Upper lobe of left lung (tissue), 4 donors: ENCODE measurements at regions not wholly inside any gene's neighbourhood (a gene's known extent, or its start where the extent isn't known, plus 50 kb on each side); places are given as distances from the start of the nearest gene placed in this dataset.

ENCODE experiments used
- POLR2A ChIP-seq, 4 donors: fragments of 450-650 bp; IDR thresholded peaks; one replicate each; pipeline ENCODE4 v1.5.1; 2016 to 2017; ENCODE audit warnings: antibody characterized with exemption in 4 of 4, mild to moderate bottlenecking in 2 of 4
- POLR2AphosphoS5 ChIP-seq, 2 donors: sonication (generic); formaldehyde crosslinking; IDR thresholded peaks; one replicate each; pipeline ENCODE4 v1.5.1; 2017; ENCODE audit warnings: antibody characterized with exemption in 2 of 2
- TF ChIP-seq, protein P1 (sequence below), 6 experiments: fragments of 450-650 bp in 4 of 6; fragments of 200-600 bp in 2 of 6; sonication (generic) in 2 of 6; IDR thresholded peaks; one replicate each; pipeline ENCODE4 v1.5.1; 2016 to 2019; ENCODE audit warnings: antibody characterized with exemption in 6 of 6

DNA sequence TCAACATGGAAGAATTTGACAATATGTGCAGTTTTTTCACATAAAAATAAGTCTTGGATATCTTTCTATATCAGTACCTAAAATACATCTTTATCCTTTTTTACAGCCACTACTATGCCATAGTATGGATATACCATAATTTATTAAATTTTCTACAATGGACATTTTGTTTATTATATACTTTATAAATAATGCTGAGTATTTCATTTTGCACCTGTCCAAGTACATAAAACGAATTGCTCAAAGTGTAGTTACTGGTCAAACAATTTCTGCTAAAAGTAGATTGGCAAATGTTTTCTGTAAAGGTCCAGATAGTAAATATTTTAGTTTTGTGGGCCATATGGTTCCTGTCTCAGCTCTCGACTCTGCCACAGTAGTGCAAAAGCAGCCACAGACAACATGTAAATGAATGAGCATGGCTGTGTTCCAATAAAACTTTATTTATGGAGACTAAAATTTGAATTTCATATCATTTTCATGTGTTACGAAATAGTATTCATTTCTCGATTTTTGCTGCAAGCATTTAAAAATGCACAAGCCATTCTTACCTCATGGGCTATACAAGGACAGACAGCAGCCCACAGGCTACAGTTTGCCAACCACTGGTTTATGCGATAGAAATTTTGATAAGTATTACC is 96.9 kb upstream of the STEAP1B start:
- TF ChIP-seq, protein P1, sequence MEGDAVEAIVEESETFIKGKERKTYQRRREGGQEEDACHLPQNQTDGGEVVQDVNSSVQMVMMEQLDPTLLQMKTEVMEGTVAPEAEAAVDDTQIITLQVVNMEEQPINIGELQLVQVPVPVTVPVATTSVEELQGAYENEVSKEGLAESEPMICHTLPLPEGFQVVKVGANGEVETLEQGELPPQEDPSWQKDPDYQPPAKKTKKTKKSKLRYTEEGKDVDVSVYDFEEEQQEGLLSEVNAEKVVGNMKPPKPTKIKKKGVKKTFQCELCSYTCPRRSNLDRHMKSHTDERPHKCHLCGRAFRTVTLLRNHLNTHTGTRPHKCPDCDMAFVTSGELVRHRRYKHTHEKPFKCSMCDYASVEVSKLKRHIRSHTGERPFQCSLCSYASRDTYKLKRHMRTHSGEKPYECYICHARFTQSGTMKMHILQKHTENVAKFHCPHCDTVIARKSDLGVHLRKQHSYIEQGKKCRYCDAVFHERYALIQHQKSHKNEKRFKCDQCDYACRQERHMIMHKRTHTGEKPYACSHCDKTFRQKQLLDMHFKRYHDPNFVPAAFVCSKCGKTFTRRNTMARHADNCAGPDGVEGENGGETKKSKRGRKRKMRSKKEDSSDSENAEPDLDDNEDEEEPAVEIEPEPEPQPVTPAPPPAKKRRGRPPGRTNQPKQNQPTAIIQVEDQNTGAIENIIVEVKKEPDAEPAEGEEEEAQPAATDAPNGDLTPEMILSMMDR (IDR thresholded peaks at IDR 0.05): no peak
- TF ChIP-seq POLR2AphosphoS5 (IDR thresholded peaks at IDR 0.05) (no peak), POLR2A (IDR thresholded peaks at IDR 0.05) (no peak)
